ENCODE measurements at regions not wholly inside any gene's neighbourhood (a gene's known extent, or its start where the extent isn't known, plus 50 kb on each side); places are given as distances from the start of the nearest gene placed in this dataset.

GRCh38 chr1:82837766-82838465 lies 1037.2 kb downstream of the ADGRL2 start:
- CTCF ChIA-PET = no interaction called here
- intact Hi-C loops (cut with micrococcal nuclease; ENCODE audit: unreplicated experiment) = no loop called here
- Mint-ChIP-seq H3K36me3 (ENCODE audit: insufficient read depth, unreplicated experiment) (no peaks in the 10 kb centered on the region), H3K4me1 (ENCODE audit: low read depth, unreplicated experiment) (no peaks in the 10 kb centered on the region), H3K9me3 (ENCODE audit: low read depth, unreplicated experiment) (peaks cover 11% of the 10 kb centered on the region), H3K27ac (ENCODE audit: unreplicated experiment) (no peak overlapping the region), H3K27me3 (ENCODE audit: unreplicated experiment) (no peaks in the 10 kb centered on the region), H3K4me3 (ENCODE audit: low read depth, unreplicated experiment) (no peak overlapping the region)
- no TSS peak for BruUV-seq (replicated peaks)
- TF ChIP-seq CTCF (IDR thresholded peaks at IDR 0.05; ENCODE audit: unreplicated experiment) = no peak
- no peak for DNase-seq

DNA sequence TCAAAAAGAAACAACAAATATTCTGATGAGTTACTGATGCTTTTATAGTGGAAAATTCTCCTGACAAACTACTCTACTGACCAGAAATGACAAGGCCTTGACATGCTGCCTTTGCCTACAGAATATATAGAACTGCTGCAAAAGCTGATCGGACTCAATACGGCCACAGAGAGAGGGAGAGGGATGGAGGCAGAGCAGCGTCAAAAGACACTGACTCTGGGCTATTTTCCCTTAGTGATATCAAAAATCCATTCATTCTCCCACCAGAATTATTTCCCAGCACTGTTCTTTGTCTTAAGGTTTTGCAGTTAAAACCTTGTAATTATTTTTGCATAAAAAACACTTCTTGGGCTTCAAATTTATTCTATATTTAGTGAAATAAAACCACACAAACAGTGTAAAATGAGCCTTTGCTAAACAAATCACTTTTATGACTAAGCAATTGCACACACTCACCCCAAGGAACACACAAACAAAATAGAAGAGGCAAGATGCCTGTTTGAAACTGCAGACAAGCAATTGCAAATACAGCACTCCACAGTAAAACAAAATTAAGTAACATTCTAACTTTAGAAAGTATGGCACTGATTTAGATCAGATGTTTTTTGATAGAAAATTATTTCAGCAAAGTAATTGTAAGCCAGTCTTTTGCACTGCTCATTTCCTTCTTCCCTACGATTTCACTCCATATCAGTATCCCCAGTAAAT lies 1036.4 kb downstream of the ADGRL2 start:
- CTCF ChIA-PET = no interaction called here
- BruUV-seq (replicated peaks) = no TSS peak
- Mint-ChIP-seq H3K4me1 (ENCODE audit: low read depth, unreplicated experiment) (no peaks in the 10 kb centered on the region), H3K27ac (ENCODE audit: unreplicated experiment) (no peak overlapping the region), H3K36me3 (ENCODE audit: insufficient read depth, unreplicated experiment) (no peaks in the 10 kb centered on the region), H3K4me3 (ENCODE audit: low read depth, unreplicated experiment) (no peak overlapping the region), H3K27me3 (ENCODE audit: unreplicated experiment) (no peaks in the 10 kb centered on the region), H3K9me3 (ENCODE audit: low read depth, unreplicated experiment) (peaks cover 11% of the 10 kb centered on the region)
- DNase-seq = no peak
- no peak for TF ChIP-seq CTCF (IDR thresholded peaks at IDR 0.05; ENCODE audit: unreplicated experiment)
- intact Hi-C loops (cut with micrococcal nuclease; ENCODE audit: unreplicated experiment) = no loop called here

- H3K4me1 Mint-ChIP-seq (ENCODE audit: low read depth, unreplicated experiment) = no peaks in the 10 kb centered on the region
- intact Hi-C loops (cut with micrococcal nuclease; ENCODE audit: unreplicated experiment) = no loop called here
- H3K27ac Mint-ChIP-seq (ENCODE audit: unreplicated experiment) = no peak overlapping the region
- no peaks in the 10 kb centered on the region for H3K27me3 Mint-ChIP-seq (ENCODE audit: unreplicated experiment)
- H3K4me3 Mint-ChIP-seq (ENCODE audit: low read depth, unreplicated experiment) = no peak overlapping the region
- BruUV-seq (replicated peaks) = no TSS peak
- no peaks in the 10 kb centered on the region for H3K36me3 Mint-ChIP-seq (ENCODE audit: insufficient read depth, unreplicated experiment)
- no peak for TF ChIP-seq CTCF (IDR thresholded peaks at IDR 0.05; ENCODE audit: unreplicated experiment)
- CTCF ChIA-PET = no interaction called here
- DNase-seq = no peak
- peaks cover 11% of the 10 kb centered on the region for H3K9me3 Mint-ChIP-seq (ENCODE audit: low read depth, unreplicated experiment)
Measured at GRCh38 chr1:82836213-82836972, 1035.7 kb downstream of the ADGRL2 start.

- no TSS peak for BruUV-seq (replicated peaks)
- intact Hi-C loops (cut with micrococcal nuclease; ENCODE audit: unreplicated experiment) = no loop called here
Measured at GRCh38 chr1:82830690-82831380, 1030.1 kb downstream of the ADGRL2 start.

More at GRCh38 chr1:82830690-82831380, 1030.1 kb downstream of the ADGRL2 start:
- Mint-ChIP-seq H3K36me3 (ENCODE audit: insufficient read depth, unreplicated experiment) (no peaks in the 10 kb centered on the region), H3K27me3 (ENCODE audit: unreplicated experiment) (no peaks in the 10 kb centered on the region), H3K4me1 (ENCODE audit: low read depth, unreplicated experiment) (no peaks in the 10 kb centered on the region), H3K4me3 (ENCODE audit: low read depth, unreplicated experiment) (no peak overlapping the region), H3K9me3 (ENCODE audit: low read depth, unreplicated experiment) (peaks cover 8% of the 10 kb centered on the region), H3K27ac (ENCODE audit: unreplicated experiment) (no peak overlapping the region)
- CTCF ChIA-PET = no interaction called here
- TF ChIP-seq CTCF (IDR thresholded peaks at IDR 0.05; ENCODE audit: unreplicated experiment) = no peak
- DNase-seq = no peak
